ENCODE measurements at regions not wholly inside any gene's neighbourhood (a gene's known extent, or its start where the extent isn't known, plus 50 kb on each side); places are given as distances from the start of the nearest gene placed in this dataset.

- no peak for TF ChIP-seq CTCF (IDR thresholded peaks at IDR 0.05)
- no peak for TF ChIP-seq POLR2AphosphoS5 (IDR thresholded peaks at IDR 0.05; ENCODE audit: low read depth, low read length)
- no peak for TF ChIP-seq REST (IDR thresholded peaks at IDR 0.05; ENCODE audit: insufficient read depth in 1 of 2, low read depth in 2 of 2, low read length in 1 of 2)
- no peak for TF ChIP-seq TCF7L2 (IDR thresholded peaks at IDR 0.05; ENCODE audit: low read depth, low read length)
Observed at GRCh38 chr11:113567867-113568544, 92.8 kb upstream of the DRD2 start.
